Type B pancreatic cell (in vitro differentiated cells): ENCODE measurements at regions not wholly inside any gene's neighbourhood (a gene's known extent, or its start where the extent isn't known, plus 50 kb on each side); places are given as distances from the start of the nearest gene placed in this dataset.

ENCODE experiments used
- DNase-seq: peaks from one replicate; pipeline ENCODE4 v3.0.0; 2021; ENCODE audit warnings: mixed read lengths; ENCODE audit not compliant: unreplicated experiment; ENCODE audit errors: extremely low spot score
- H3K27ac Mint-ChIP-seq: 2 replicates; pipeline ENCODE4 v1.8.0; 2021; ENCODE audit warnings: mild to moderate bottlenecking, mixed read lengths
- H3K27me3 Mint-ChIP-seq: 2 replicates; pipeline ENCODE4 v1.8.0; 2021; ENCODE audit warnings: mixed read lengths
- H3K36me3 Mint-ChIP-seq: 2 replicates; pipeline ENCODE4 v1.8.0; 2021; ENCODE audit warnings: mixed read lengths
- H3K4me1 Mint-ChIP-seq: one replicate; pipeline ENCODE4 v1.8.0; 2021; ENCODE audit warnings: mixed read lengths; ENCODE audit not compliant: unreplicated experiment
- H3K4me3 Mint-ChIP-seq: 2 replicates; pipeline ENCODE4 v1.8.0; 2021; ENCODE audit warnings: mild to moderate bottlenecking, mixed read lengths
- H3K9me3 Mint-ChIP-seq: 2 replicates; pipeline ENCODE4 v1.8.0; 2021; ENCODE audit warnings: mixed read lengths
- CTCF ChIP-seq: fragments of 200-600 bp; sonication (generic); conservative IDR thresholded peaks from 2 replicates; pipeline ENCODE4 v1.5.0; 2021; ENCODE audit warnings: antibody characterized with exemption, mild to moderate bottlenecking

GRCh38 chr2:185132501-185133041, 534.2 kb downstream of the ZNF804A start:
- Mint-ChIP-seq H3K9me3 (no peaks in the 10 kb centered on the region), H3K4me3 (no peak overlapping the region), H3K27ac (no peak overlapping the region), H3K27me3 (no peaks in the 10 kb centered on the region), H3K4me1 (no peaks in the 10 kb centered on the region), H3K36me3 (no peaks in the 10 kb centered on the region)
- TF ChIP-seq CTCF: no peak
- DNase-seq: no peak

GRCh38 chr2:185137700-185138099, 539.4 kb downstream of the ZNF804A start:
- DNase-seq: no peak
- no peak overlapping the region for H3K27ac Mint-ChIP-seq
- no peaks in the 10 kb centered on the region for H3K36me3 Mint-ChIP-seq
- H3K27me3 Mint-ChIP-seq: no peaks in the 10 kb centered on the region
- no peaks in the 10 kb centered on the region for H3K4me1 Mint-ChIP-seq
- H3K9me3 Mint-ChIP-seq: no peaks in the 10 kb centered on the region
- no peak for TF ChIP-seq CTCF
- no peak overlapping the region for H3K4me3 Mint-ChIP-seq

GRCh38 chr2:185142677-185143076, 544.3 kb downstream of the ZNF804A start:
- Mint-ChIP-seq H3K27ac (no peak overlapping the region), H3K9me3 (no peaks in the 10 kb centered on the region), H3K4me1 (no peaks in the 10 kb centered on the region), H3K4me3 (no peak overlapping the region), H3K36me3 (no peaks in the 10 kb centered on the region), H3K27me3 (no peaks in the 10 kb centered on the region)
- no peak for DNase-seq
- TF ChIP-seq CTCF: no peak

- no peak for TF ChIP-seq CTCF
Measured at GRCh38 chr2:185144159-185144919, 546.0 kb downstream of the ZNF804A start.

GRCh38 chr2:185145316-185146121, 547.2 kb downstream of the ZNF804A start:
- no peaks in the 10 kb centered on the region for H3K4me1 Mint-ChIP-seq
- H3K4me3 Mint-ChIP-seq: no peak overlapping the region
- no peak overlapping the region for H3K27ac Mint-ChIP-seq
- no peaks in the 10 kb centered on the region for H3K36me3 Mint-ChIP-seq
- no peak for TF ChIP-seq CTCF
- H3K27me3 Mint-ChIP-seq: no peaks in the 10 kb centered on the region
- no peaks in the 10 kb centered on the region for H3K9me3 Mint-ChIP-seq
- no peak for DNase-seq

More at GRCh38 chr2:185144159-185144919, 546.0 kb downstream of the ZNF804A start:
- Mint-ChIP-seq H3K36me3 (no peaks in the 10 kb centered on the region), H3K27ac (no peak overlapping the region), H3K4me3 (no peak overlapping the region), H3K9me3 (no peaks in the 10 kb centered on the region), H3K27me3 (no peaks in the 10 kb centered on the region), H3K4me1 (no peaks in the 10 kb centered on the region)
- DNase-seq: no peak
